A673 (cell line): ENCODE measurements at regions not wholly inside any gene's neighbourhood (a gene's known extent, or its start where the extent isn't known, plus 50 kb on each side); places are given as distances from the start of the nearest gene placed in this dataset.

ENCODE experiments used
- BruUV-seq: library from RNA; stranded (reverse); fragments of 400-500 nt; replicated peaks from 2 replicates; lab custom pipeline; 2021; lab: Mats Ljungman, UMichigan
- CTCF ChIA-PET: fragments of 300-600 bp; sonication (Branson Sonifier 250); formaldehyde crosslinking; loops from one replicate; lab custom pipeline; 2022; ENCODE audit warnings: antibody characterized with exemption; lab: Charles Lee
- POLR2A ChIA-PET: fragments of 300-600 bp; sonication (Branson Sonifier 250); formaldehyde crosslinking; loops from one replicate; lab custom pipeline; 2022; ENCODE audit warnings: antibody characterized with exemption; ENCODE audit not compliant: low non-redundant PET; lab: Charles Lee
- DNase-seq: peaks from one replicate; pipeline ENCODE4 v3.0.0-alpha.2; 2015; ENCODE audit warnings: low spot score
- H3K27ac ChIP-seq: fragments of 200-600 bp; sonication (generic); 2 replicates; pipeline ENCODE4 v1.5.1; 2016; ENCODE audit warnings: mixed run types, low read depth, mild to moderate bottlenecking, mixed read lengths, antibody characterized with exemption, low read length; ENCODE audit not compliant: poor library complexity, severe bottlenecking
- H3K27me3 ChIP-seq: fragments of 200-600 bp; sonication (generic); replicated peaks from 2 replicates; pipeline ENCODE4 v1.6.1; 2017; ENCODE audit warnings: mixed run types, low read depth, mild to moderate bottlenecking, mixed read lengths, antibody characterized with exemption, low read length; ENCODE audit not compliant: insufficient read depth, poor library complexity
- H3K36me3 ChIP-seq: fragments of 200-600 bp; sonication (generic); 2 replicates; pipeline ENCODE4 v1.6.1; 2016; ENCODE audit warnings: mixed run types, mild to moderate bottlenecking, mixed read lengths, antibody characterized with exemption, low read length; ENCODE audit not compliant: insufficient read depth, poor library complexity, severe bottlenecking
- H3K4me1 ChIP-seq: fragments of 200-600 bp; sonication (generic); 2 replicates; pipeline ENCODE4 v1.6.1; 2017; ENCODE audit warnings: mixed run types, mild to moderate bottlenecking, mixed read lengths, antibody characterized with exemption, low read length; ENCODE audit not compliant: insufficient read depth, poor library complexity, severe bottlenecking
- H3K4me3 ChIP-seq: fragments of 200-600 bp; sonication (generic); 2 replicates; pipeline ENCODE4 v1.5.1; 2016; ENCODE audit warnings: low read depth, mixed run types, mild to moderate bottlenecking, mixed read lengths, low read length; ENCODE audit not compliant: poor library complexity, severe bottlenecking
- H3K9me3 ChIP-seq: fragments of 200-600 bp; sonication (generic); 2 replicates; pipeline ENCODE4 v1.6.1; 2016; ENCODE audit warnings: mixed run types, low read depth, mild to moderate bottlenecking, mixed read lengths, antibody characterized with exemption, low read length; ENCODE audit not compliant: poor library complexity, severe bottlenecking
- CTCF ChIP-seq: fragments of 300-800, 200-600 bp; sonication (generic); conservative IDR thresholded peaks from 2 replicates; pipeline ENCODE4 v1.5.1; 2017; ENCODE audit warnings: low read depth, mild to moderate bottlenecking, antibody characterized with exemption, low read length, moderate library complexity, mixed read lengths
- EZH2 ChIP-seq: fragments of 200-600 bp; sonication (generic); IDR thresholded peaks from 2 replicates; pipeline ENCODE4 v1.6.1; 2017; ENCODE audit warnings: borderline replicate concordance, low read depth, mild to moderate bottlenecking, mixed read lengths, antibody characterized with exemption, low read length; ENCODE audit not compliant: poor library complexity, severe bottlenecking
- intact Hi-C: fragments of 100-400 bp; cut with micrococcal nuclease; formaldehyde crosslinking; loops from one replicate; pipeline ENCODE4 v1.10.0; 2022; ENCODE audit not compliant: unreplicated experiment

DNA sequence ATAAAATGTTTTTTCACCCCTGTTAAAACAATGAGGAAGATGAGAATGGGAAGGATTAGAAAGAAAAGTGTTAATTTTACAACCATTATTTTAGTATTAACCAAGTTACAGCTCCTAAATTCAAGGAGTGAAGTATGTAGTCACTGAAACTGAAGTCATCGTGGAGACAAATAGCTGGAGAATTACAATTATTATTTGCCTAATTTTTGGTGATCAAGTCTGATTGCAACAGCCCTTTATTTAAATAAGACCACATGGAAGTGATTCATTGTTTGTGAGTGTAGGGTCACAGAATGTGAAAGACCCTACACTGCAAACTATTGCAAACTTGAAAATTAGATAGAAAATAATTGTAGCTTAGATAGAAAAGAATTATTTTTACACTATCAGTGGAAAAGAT, 292.4 kb downstream of the CENPW start:
- H3K27me3 ChIP-seq: no peaks in the 10 kb centered on the region
- no peak overlapping the region for H3K4me3 ChIP-seq
- POLR2A ChIA-PET: interaction anchor here (0.6 kb wide), 1 partner anchor 510 kb away, joined by 6 read pairs; no protein-coding TSS in a partner anchor
- CTCF ChIA-PET: interaction anchor here (0.5 to 0.7 kb wide), 3 partner anchors 180 to 381 kb away, joined by 3 to 6 read pairs (median 3); no protein-coding TSS in a partner anchor
- intact Hi-C loops: no loop called here
- no peaks in the 10 kb centered on the region for H3K9me3 ChIP-seq
- TF ChIP-seq EZH2 (no peak), CTCF (no peak)
- BruUV-seq: no TSS peak
- H3K4me1 ChIP-seq: peaks cover 37% of the 10 kb centered on the region
- peak overlapping the region; percentile 68 for H3K27ac ChIP-seq
- DNase-seq: no peak
- H3K36me3 ChIP-seq: no peaks in the 10 kb centered on the region

DNA sequence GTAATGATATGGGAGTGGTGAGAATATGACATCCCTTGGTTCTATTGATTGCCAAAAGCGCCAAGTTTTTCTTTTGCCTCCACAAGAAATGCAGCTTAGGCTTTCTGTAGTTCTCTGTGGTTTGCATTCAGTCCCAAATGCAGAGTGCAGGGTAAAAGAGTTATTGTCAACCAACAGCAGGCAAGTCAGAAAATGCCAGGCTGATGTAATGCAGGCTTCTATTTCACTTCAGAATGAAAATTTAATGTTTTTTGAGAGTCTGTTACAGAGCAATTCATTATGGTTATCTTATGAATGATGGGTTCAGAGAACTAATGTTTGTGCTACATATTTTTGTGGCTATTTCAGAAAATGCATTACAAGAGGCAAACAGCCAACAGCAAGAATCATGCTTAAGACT, 293.5 kb downstream of the CENPW start:
- POLR2A ChIA-PET: interaction anchor here (0.8 kb wide), 1 partner anchor 40 kb away, joined by 3 read pairs; no protein-coding TSS in a partner anchor
- TF ChIP-seq EZH2: no peak
- H3K27me3 ChIP-seq: no peaks in the 10 kb centered on the region
- no peaks in the 10 kb centered on the region for H3K9me3 ChIP-seq
- DNase-seq: no peak
- no peaks in the 10 kb centered on the region for H3K36me3 ChIP-seq
- intact Hi-C loops: no loop called here
- peaks cover 37% of the 10 kb centered on the region for H3K4me1 ChIP-seq
- H3K27ac ChIP-seq: no peak overlapping the region
- no TSS peak for BruUV-seq
- CTCF ChIA-PET: no interaction called here
- no peak overlapping the region for H3K4me3 ChIP-seq

GRCh38 chr6:126640356-126640755, 300.4 kb downstream of the CENPW start:
- Histone ChIP-seq H3K4me3 (no peak overlapping the region), H3K27ac (no peak overlapping the region), H3K27me3 (no peaks in the 10 kb centered on the region), H3K9me3 (no peaks in the 10 kb centered on the region), H3K4me1 (no peaks in the 10 kb centered on the region), H3K36me3 (no peaks in the 10 kb centered on the region)
- no TSS peak for BruUV-seq
- TF ChIP-seq EZH2: no peak
- no peak for TF ChIP-seq CTCF
- DNase-seq: no peak
- ChIA-PET CTCF (no interaction called here), POLR2A (no interaction called here)
- intact Hi-C loops: no loop called here

DNA sequence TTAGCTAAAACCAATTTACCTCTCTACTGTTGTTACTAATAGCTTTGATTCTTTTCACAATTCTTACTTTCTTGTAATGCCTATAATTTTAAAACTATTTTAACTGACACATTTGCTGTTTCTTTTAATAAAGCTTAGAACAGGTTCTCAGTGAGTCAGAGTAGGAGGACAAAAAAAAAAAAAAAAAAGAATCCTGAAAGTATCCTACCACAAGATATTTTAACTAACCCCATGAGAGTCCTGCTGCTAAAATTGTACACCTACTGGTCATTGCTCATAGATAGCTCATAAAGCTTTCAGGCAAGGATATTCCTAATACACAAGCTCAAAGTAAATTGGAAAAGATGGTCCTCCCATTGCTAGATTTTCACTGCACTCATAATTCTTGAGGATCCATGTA, 301.0 kb downstream of the CENPW start:
- TF ChIP-seq EZH2 (no peak), CTCF (no peak)
- Histone ChIP-seq H3K27ac (no peak overlapping the region), H3K4me1 (no peaks in the 10 kb centered on the region), H3K36me3 (no peaks in the 10 kb centered on the region), H3K9me3 (no peaks in the 10 kb centered on the region), H3K4me3 (no peak overlapping the region), H3K27me3 (no peaks in the 10 kb centered on the region)
- DNase-seq: no peak
- POLR2A ChIA-PET: no interaction called here
- BruUV-seq: no TSS peak
- CTCF ChIA-PET: no interaction called here
- intact Hi-C loops: no loop called here
